ENCODE measurements at regions not wholly inside any gene's neighbourhood (a gene's known extent, or its start where the extent isn't known, plus 50 kb on each side); places are given as distances from the start of the nearest gene placed in this dataset.

DNA sequence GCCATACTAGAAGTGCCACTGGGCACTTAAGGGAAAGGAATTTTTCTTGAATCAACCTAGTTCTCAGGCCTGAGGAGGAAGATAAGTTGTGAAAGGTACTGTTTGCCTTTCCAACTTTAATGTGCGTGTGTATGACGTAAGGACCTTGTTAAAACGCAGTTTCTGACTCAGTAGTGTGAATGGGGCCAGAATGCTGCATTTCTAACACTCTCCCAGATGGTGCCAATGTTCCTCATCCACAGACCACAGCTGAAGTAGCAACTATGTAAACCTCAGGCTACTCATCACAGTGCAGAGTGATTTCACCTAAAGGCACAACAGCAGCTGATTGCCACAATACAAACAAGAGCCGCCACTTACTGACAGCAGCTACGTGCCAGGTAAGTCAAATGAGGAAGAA is 103.6 kb downstream of the OTOL1 start:
- Histone ChIP-seq H3K4me3 (no peak overlapping the region), H3K4me1 (no peaks in the 10 kb centered on the region), H3K27ac (no peak overlapping the region), H3K9me3 (no peaks in the 10 kb centered on the region), H3K36me3 (no peaks in the 10 kb centered on the region), H3K27me3 (no peaks in the 10 kb centered on the region)
- no peak for DNase-seq
- TF ChIP-seq, protein P1, sequence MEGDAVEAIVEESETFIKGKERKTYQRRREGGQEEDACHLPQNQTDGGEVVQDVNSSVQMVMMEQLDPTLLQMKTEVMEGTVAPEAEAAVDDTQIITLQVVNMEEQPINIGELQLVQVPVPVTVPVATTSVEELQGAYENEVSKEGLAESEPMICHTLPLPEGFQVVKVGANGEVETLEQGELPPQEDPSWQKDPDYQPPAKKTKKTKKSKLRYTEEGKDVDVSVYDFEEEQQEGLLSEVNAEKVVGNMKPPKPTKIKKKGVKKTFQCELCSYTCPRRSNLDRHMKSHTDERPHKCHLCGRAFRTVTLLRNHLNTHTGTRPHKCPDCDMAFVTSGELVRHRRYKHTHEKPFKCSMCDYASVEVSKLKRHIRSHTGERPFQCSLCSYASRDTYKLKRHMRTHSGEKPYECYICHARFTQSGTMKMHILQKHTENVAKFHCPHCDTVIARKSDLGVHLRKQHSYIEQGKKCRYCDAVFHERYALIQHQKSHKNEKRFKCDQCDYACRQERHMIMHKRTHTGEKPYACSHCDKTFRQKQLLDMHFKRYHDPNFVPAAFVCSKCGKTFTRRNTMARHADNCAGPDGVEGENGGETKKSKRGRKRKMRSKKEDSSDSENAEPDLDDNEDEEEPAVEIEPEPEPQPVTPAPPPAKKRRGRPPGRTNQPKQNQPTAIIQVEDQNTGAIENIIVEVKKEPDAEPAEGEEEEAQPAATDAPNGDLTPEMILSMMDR (IDR thresholded peaks at IDR 0.05), result no peak
- intact Hi-C loops (cut with DNase I; ENCODE audit: low total_unique reads), result no loop called here

- intact Hi-C loops (cut with DNase I; ENCODE audit: low total_unique reads), result no loop called here
- no peak for DNase-seq
- no peak overlapping the region for H3K4me3 ChIP-seq
- no peaks in the 10 kb centered on the region for H3K36me3 ChIP-seq
- H3K27ac ChIP-seq, result no peak overlapping the region
- H3K27me3 ChIP-seq, result no peaks in the 10 kb centered on the region
- no peaks in the 10 kb centered on the region for H3K4me1 ChIP-seq
- TF ChIP-seq, protein P1 (IDR thresholded peaks at IDR 0.05), result no peak
- H3K9me3 ChIP-seq, result no peaks in the 10 kb centered on the region
Measured at GRCh38 chr3:161602475-161602874, 105.9 kb downstream of the OTOL1 start.

- no peak overlapping the region for H3K27ac ChIP-seq
- no peak overlapping the region for H3K4me3 ChIP-seq
- H3K9me3 ChIP-seq, result no peaks in the 10 kb centered on the region
- no peak for DNase-seq
- H3K27me3 ChIP-seq, result no peaks in the 10 kb centered on the region
- H3K36me3 ChIP-seq, result no peaks in the 10 kb centered on the region
- no peaks in the 10 kb centered on the region for H3K4me1 ChIP-seq
- TF ChIP-seq, protein P1 (IDR thresholded peaks at IDR 0.05), result no peak
- intact Hi-C loops (cut with DNase I; ENCODE audit: low total_unique reads), result no loop called here
Measured at GRCh38 chr3:161602918-161603317, 106.3 kb downstream of the OTOL1 start.

GRCh38 chr3:161607056-161607455 is 110.4 kb downstream of the OTOL1 start:
- no peak overlapping the region for H3K27ac ChIP-seq
- H3K4me1 ChIP-seq, result no peaks in the 10 kb centered on the region
- TF ChIP-seq, protein P1 (IDR thresholded peaks at IDR 0.05), result no peak
- no peaks in the 10 kb centered on the region for H3K27me3 ChIP-seq
- intact Hi-C loops (cut with DNase I; ENCODE audit: low total_unique reads), result no loop called here
- H3K36me3 ChIP-seq, result no peaks in the 10 kb centered on the region
- peaks cover 0 to 9% (median 5%) of the 10 kb centered on the region in 3 donors for H3K9me3 ChIP-seq
- no peak for DNase-seq
- no peak overlapping the region for H3K4me3 ChIP-seq

DNA sequence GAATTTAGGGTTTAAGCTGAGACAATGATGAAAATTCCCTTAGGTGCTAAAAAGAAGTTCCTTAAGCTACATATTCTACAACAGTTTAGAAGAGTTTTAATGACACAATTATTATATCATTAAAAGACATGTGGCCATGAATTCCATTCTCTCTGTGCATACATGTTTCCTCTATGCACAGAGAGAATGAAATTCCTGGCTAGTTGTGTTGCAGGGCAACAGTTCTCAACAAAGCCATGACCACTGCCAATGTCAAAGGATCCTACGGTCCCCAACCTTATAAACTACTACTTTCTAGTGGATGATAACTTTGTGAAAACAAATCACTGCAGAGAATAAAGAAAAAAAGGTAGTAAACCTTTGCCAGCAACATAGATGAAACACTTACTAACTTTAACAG is 122.7 kb downstream of the OTOL1 start:
- Histone ChIP-seq H3K9me3 (peaks cover 0 to 4% (median 0%) of the 10 kb centered on the region in 3 donors), H3K36me3 (no peaks in the 10 kb centered on the region), H3K27me3 (no peaks in the 10 kb centered on the region), H3K27ac (no peak overlapping the region), H3K4me3 (no peak overlapping the region), H3K4me1 (no peaks in the 10 kb centered on the region)
- intact Hi-C loops (cut with DNase I; ENCODE audit: low total_unique reads), result no loop called here
- DNase-seq, result no peak
- TF ChIP-seq, protein P1 (IDR thresholded peaks at IDR 0.05), result no peak

- H3K36me3 ChIP-seq, result no peaks in the 10 kb centered on the region
- no peak overlapping the region for H3K4me3 ChIP-seq
- H3K4me1 ChIP-seq, result no peaks in the 10 kb centered on the region
- TF ChIP-seq, protein P1 (IDR thresholded peaks at IDR 0.05), result no peak
- peaks cover 0 to 2% of the 10 kb centered on the region in 2 donors for H3K27me3 ChIP-seq
- no peak overlapping the region for H3K27ac ChIP-seq
- DNase-seq, result no peak
- intact Hi-C loops (cut with DNase I; ENCODE audit: low total_unique reads), result no loop called here
- no peaks in the 10 kb centered on the region for H3K9me3 ChIP-seq
Measured at GRCh38 chr3:161630794-161631193, 134.2 kb downstream of the OTOL1 start.

All from tibial artery (tissue), 4 donors.